GM18505 (cell line): ENCODE measurements at regions not wholly inside any gene's neighbourhood (a gene's known extent, or its start where the extent isn't known, plus 50 kb on each side); places are given as distances from the start of the nearest gene placed in this dataset.

Experiments
- ATAC-seq: cut with Tn5 transposase; IDR thresholded peaks from one replicate; pipeline ENCODE4 v1.9.1; 2021; ENCODE audit not compliant: unreplicated experiment
- POLR2A ChIP-seq: IDR thresholded peaks from 4 replicates; pipeline ENCODE4 v1.6.1; 2011; ENCODE audit warnings: borderline replicate concordance; ENCODE audit not compliant: insufficient read depth, insufficient read length; ENCODE audit errors: extremely low read depth

DNA sequence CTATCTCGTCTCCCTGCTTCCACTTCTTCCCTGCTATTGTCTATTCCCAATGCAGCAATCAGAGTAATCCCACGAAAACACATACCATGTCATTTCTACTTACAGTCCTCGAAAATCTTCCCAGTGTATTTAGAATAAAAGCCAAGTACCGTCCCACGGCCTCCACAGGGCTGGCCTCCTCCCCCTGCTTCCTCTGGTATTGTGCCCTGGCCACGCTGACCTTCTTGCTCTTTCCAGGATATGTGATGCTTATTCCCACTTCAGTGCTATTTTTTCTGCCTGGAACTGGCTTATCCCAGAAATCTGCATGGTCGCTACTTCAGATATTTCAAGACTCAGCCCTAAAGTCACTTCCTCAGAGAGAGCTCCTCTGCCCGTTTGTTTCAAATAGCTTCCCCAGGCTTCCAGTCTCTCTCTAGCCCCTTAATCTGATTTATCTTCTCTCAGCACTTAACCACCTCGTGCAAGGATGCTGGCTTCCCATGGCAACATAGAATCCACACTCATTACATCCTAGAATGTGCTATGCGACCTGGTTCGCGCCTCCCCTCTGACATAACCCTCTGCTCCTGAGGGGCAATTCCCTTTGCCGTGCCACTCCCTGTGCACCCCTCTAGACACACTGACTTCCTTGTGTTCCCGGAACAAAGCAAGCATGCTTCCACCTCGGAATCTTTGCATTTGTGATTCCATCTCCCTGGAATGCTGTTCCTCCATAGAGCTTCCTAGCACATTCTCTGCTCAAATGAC, 365.9 kb downstream of the ZSWIM6 start:
- TF ChIP-seq POLR2A = no peak
- ATAC-seq = no peak

DNA sequence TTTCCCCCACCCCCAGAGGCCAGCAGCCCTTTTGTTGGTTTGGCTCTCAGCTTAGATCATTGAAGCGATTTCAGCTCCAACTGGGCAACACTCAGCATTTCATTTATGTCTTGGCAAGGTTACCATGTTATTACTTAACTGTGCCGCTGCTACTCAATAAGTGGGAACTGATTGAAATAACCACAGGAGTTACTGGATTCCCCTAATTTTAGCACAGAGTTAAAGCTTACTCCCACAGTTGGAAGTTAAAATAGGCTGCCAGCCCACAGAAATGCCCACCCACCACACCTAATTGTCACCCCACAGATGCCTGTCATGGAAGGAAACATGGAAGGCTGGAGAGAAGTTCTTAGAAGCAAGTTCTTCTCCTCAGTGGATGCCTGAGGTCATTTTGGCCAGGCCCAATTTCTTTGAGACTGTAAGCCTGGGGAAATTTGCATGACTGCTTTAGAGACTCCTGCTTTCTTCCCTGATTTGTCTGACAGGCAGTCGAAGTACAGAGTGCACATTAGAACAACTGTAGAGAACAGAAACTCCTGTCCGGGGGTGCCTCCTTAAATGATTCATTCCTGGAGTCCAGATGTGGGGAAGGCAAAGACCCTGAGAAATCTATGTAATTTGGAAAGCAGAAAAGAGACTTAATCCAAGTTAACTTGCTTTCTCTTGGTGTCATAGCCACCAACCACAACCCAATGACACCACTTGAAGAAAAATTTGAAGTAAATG, 370.0 kb downstream of the ZSWIM6 start:
- no peak for TF ChIP-seq POLR2A
- ATAC-seq = peak; percentile 57

DNA sequence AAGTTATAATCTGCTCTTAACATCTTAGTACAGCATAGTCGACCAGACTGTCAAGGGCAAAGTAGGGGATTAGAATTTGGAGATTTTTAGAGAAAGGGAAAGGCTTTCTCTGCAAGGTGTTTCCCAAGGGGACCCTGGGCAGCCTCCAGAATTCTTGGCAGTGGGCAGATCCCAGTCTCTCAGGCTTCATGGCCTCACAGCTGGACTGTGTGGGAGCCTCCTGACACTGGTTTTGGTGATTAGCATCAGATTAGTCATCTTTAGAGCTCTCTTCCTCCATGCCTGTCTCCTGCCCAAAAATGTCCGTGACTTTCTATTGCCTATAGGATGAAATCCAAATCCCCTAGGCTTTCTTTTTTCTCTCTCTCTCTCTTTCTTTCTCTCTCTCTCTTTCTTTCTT, 370.7 kb downstream of the ZSWIM6 start:
- TF ChIP-seq POLR2A = no peak
- ATAC-seq = peak; percentile 27

DNA sequence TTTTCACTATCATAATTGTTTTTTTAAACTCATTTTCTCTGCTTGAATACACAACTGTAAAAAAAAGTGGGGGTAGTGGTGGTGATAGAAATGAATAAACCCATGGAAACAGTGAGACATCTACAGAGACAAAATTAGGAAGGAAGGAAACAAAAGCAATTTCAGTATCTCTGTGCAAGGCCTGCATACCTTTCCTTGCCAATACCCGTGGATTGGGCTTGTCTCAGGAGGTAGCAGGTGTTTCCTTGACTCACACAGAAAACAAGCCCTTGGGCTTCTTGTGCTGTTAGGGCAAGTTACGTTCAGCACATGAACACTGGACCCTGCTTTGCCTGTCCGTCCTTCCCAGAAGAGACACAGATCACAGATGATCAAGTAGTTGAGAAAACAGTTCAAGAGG, 372.2 kb downstream of the ZSWIM6 start:
- ATAC-seq = no peak
- no peak for TF ChIP-seq POLR2A

DNA sequence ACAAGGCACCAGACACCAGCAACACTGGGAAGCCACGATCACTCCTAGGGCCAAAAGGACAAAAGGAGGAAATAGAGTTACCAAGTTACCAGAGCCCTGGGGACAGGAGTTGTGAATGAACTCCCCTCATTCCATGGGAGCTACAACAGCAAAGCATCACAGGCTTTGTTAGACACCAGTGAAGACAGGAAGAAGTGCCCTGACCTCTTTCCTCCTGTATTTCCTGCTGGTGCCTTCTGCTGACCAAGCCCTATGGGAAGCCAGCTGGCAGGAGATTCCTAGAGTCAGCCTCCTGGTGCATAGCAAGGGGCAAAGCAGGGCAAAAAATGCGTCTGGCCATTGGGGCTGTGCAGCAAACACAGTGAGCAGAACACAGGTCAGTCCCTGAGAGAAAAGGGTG, 374.7 kb downstream of the ZSWIM6 start:
- TF ChIP-seq POLR2A = no peak

DNA sequence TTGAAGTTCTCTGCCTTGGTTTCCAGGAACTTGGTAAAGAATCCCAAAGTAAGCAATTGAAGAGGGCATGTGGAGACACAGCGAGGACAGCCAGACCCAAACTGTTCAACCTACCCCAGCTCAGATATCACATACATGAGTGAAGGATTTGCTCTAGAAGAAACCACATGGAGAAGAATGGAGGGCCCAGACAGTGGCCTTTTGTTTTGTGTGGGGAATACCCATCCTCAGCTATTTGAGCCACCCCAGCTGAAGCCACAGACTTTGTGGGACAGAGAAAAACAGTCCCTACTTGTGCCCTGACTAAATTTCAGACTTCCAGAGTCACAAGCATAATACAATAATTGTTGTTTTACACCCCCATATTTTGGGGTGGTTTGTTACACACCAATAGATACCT, 387.1 kb downstream of the ZSWIM6 start:
- no peak for TF ChIP-seq POLR2A
- no peak for ATAC-seq

More for the DNA sequence above, 374.7 kb downstream of the ZSWIM6 start:
- no peak for ATAC-seq

DNA sequence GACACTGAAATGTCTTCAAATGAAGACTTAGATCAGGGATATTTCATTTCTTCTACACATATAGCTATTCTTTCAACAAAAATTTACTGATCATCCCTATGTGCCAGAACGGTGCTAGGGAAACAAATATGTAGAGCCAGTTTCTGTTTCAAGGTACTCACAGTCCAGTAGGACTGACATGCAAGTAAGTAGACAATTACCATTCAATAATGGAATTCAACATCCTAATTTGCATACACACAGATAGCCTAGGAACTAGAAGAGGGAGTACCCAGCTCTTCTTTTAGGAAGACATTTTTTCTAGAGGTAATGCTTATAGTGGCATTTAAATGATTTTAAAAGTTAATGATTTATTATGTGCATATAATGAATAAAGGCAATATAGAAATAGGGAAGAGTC, 388.8 kb downstream of the ZSWIM6 start:
- TF ChIP-seq POLR2A = no peak
- ATAC-seq = no peak

DNA sequence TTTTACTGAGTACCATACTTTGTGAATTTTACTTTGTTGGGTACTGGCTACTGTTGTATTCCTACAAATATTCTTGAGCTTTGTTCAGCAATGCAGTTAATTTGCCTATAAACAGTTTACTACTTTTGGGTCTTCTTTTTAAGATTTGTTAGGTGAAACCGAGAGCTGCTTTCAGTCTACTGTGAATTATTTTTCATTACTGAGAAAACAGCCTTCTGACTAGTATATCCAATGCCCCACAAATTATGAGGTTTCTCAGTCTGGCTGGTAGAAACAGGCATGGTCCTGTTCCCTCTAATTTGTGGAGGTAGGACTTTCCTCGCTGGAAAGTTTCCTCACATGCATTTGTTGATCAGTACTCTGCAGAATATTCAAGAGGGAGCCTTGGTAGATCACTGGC, 392.0 kb downstream of the ZSWIM6 start:
- no peak for ATAC-seq
- no peak for TF ChIP-seq POLR2A

DNA sequence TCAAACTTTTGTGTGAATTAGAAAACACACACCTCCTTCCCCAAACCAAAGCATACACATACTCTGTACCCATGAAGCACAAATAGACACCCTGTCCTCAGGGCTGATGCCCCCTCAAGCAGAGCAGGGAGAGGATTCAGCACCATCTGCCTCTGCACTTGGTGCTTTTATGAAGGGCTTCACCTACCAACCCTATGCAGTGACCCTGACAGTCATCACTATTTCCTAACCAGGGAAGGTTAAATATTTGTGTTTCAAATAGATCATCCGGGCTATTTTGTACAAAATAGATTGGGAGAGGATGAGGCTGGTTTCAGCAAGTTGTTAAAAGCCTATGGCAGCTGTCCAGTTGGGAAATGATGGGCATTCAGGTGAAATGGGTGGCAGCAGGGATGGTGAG, 396.2 kb downstream of the ZSWIM6 start:
- no peak for TF ChIP-seq POLR2A
- no peak for ATAC-seq

DNA sequence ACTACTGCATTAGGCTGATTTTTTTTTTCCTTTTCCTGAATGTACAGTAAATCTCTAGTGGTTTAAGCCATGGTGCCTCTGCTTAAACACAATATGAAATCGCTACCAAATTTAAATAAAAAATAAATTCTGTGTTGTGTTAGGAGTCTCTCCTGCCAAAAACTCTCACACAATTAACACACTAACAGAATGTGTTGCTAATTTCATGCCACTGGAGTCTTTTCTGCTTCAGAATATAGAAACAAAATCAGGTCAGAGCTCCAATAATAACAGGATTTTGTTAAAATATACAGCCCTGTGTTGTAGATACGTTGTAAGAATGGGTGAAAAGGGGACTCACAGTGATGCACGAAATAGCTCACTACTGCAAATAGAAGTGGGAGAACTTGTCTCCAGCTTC, 398.8 kb downstream of the ZSWIM6 start:
- no peak for ATAC-seq
- TF ChIP-seq POLR2A = no peak

DNA sequence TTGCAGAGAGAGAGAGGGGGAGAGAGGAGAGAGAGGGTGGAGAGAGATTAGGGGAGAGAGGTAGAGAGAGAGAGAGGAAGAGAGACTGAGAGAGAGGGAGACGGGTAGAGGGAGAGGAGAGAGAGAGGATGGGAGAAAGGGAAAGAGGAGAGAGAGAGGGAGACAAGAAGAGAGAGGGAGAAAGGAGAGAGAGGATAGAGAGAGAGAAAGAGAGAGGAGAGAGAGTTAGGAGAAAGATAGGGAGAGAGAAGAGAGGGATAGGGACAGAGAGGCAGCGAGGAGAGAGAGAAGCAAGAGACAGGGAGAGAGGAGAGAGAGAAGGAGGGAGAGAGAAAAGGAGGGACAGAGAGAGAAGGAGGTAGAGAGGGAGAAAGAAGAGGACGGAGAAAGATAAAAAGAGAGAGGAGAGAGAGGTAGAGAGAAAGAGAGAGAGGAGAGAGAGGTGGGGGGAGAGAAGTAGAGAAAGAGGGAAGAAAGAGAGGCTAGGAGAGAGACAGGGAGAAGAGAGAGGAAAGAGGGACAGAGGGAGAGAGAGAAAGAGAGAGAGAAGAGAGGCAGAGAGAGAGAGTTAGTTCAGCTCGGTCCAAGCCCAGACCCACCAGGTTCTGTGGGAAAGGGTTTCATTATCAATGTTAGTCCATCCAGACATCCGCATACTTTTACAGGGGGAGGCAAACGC, 399.3 kb downstream of the ZSWIM6 start:
- no peak for TF ChIP-seq POLR2A
- no peak for ATAC-seq

DNA sequence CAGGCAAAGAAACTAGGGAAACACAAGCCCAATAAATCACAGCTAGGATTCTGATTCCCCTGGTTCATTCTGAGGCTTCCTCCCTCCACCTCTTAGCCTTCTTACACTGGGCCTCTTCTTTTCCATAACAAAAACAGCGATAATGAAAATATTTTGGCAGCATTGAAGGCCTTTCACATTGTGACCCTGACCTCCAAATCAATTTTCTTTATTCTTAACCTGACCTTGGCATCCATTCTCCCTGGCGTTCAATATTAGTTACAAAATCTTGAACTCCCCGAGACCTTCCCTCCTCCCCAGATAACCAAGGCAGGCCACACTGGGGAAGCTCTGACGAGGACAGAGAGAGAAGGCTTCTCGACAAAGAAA, 399.9 kb downstream of the ZSWIM6 start:
- no peak for ATAC-seq
- TF ChIP-seq POLR2A = no peak

DNA sequence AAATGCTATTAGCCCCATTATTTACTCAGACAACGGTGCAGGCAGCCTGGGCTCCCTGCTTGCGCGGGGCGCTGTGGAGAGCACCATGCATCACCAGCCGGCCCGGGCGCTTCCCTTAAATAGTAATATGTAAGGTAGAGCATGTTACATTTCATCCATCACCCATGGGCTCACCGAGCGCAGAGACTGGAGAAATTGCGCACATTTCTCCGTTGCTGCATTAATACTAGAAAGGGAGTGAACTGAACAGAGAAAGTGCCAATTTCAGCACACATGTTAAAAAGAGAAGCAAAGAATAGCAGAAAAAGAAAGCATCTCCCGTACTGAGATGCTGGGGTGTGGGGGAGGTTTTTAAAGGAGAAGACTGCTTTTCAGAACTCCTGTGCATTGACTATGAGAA, 400.3 kb downstream of the ZSWIM6 start:
- TF ChIP-seq POLR2A = no peak
- ATAC-seq = no peak

DNA sequence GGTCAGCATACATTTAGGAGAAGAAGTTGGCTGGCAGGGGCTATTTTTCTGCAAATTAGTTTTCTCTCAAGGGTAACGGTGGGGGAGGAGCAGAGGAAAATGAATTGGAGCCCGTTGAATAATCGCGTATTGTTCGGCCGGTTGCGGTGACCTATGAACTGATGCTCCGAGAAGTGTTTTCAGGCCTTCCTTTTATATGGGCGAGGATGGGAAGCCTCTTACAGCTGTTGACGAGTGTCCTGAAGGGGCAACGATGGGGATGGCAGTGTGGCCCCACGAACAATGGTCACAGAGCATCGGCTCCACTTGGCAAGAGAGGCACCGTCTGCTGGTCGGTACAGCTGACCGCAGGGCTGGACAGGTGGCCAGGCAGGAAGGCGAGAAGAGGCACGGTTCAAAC, 400.7 kb downstream of the ZSWIM6 start:
- TF ChIP-seq POLR2A = no peak
- ATAC-seq = no peak

DNA sequence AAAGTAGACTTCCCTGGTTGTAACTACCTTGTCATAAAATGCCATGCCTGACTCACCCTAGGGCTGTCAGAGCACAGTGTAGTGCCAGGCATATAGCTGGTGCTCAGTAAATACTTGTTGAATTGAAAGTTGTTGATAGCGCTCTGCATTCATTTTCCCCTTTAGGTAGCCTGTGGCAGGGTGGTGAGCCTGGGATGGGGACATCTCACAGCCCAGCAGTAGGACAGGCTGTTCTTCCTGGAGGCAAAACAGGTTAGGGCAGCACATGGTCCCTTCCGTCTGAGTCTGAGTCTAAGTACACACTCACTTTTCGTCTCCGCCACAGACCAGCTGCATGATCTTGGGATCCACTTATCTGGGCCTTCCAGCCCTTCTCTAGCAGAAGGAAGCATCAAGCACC, 401.9 kb downstream of the ZSWIM6 start:
- TF ChIP-seq POLR2A = no peak
- ATAC-seq = no peak

DNA sequence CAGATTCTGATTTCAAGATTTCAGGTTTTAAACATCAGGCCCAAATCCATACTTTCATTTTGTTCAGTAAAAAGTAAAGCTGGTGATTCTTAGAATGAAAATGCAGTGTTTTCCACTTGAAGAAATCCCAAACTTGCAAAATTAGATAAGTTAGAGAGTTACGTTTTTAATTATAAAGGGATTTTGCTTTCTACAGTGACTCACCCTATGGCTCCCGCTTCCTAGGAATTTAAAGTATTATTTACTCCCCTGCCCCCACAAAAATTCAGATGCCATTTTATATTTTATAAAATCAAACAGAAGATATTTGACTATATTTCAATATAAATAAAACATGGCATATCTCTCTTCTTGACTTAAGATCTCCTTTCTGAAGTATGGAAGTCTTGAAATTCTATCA, 402.9 kb downstream of the ZSWIM6 start:
- ATAC-seq = no peak
- TF ChIP-seq POLR2A = no peak
